PC-3 (cell line): ENCODE measurements at regions not wholly inside any gene's neighbourhood (a gene's known extent, or its start where the extent isn't known, plus 50 kb on each side); places are given as distances from the start of the nearest gene placed in this dataset.
A peak's percentile ranks its signal among the peaks of the same experiment; 100 is the strongest.

Experiments
- ATAC-seq: fragments of 200-7000 bp; cut with Tn5 transposase; 2 replicates; pipeline ENCODE4 v1.9.1; 2020; ENCODE audit warnings: mild to moderate bottlenecking, moderate library complexity
- BruUV-seq: library from RNA; stranded (reverse); fragments of 400-500 nt; replicated peaks from 2 replicates; lab custom pipeline; 2021; lab: Mats Ljungman, UMichigan
- CTCF ChIA-PET: fragments of 300-600 bp; sonication (Branson Sonifier 250); formaldehyde crosslinking; loops from one replicate; lab custom pipeline; 2022; ENCODE audit warnings: antibody characterized with exemption; lab: Charles Lee
- POLR2A ChIA-PET: fragments of 300-600 bp; sonication (Branson Sonifier 250); formaldehyde crosslinking; loops from one replicate; lab custom pipeline; 2022; ENCODE audit warnings: antibody characterized with exemption; ENCODE audit not compliant: unreplicated experiment; lab: Charles Lee
- DNase-seq: peaks from one replicate; pipeline ENCODE4 v3.0.0-alpha.2; 2015
- H2AFZ ChIP-seq: fragments of 300-600 bp; sonication (generic); 2 replicates; pipeline ENCODE4 v1.6.0; 2016; ENCODE audit warnings: antibody characterized with exemption, low read length
- H3F3A ChIP-seq: fragments of 300-600 bp; sonication (generic); one replicate; pipeline ENCODE4 v1.6.0; 2017; ENCODE audit warnings: antibody characterized with exemption, low read length, control low read depth, mild to moderate bottlenecking; ENCODE audit not compliant: unreplicated experiment
- H3K27ac ChIP-seq: fragments of 300-600 bp; sonication (generic); 2 replicates; pipeline ENCODE4 v1.5.1; 2016; ENCODE audit warnings: mild to moderate bottlenecking, low read length
- H3K27me3 ChIP-seq: fragments of 300-600 bp; sonication (generic); 2 replicates; pipeline ENCODE4 v1.6.1; 2016; ENCODE audit warnings: low read length, mixed read lengths
- H3K36me3 ChIP-seq: fragments of 300-600 bp; sonication (generic); 2 replicates; pipeline ENCODE4 v1.6.1; 2016; ENCODE audit warnings: low read depth, mixed run types, low read length, mixed read lengths
- H3K4me1 ChIP-seq: fragments of 300-600 bp; sonication (generic); 2 replicates; pipeline ENCODE4 v1.5.1; 2016; ENCODE audit warnings: low read length; ENCODE audit not compliant: insufficient read depth
- H3K4me2 ChIP-seq: fragments of 300-600 bp; sonication (generic); 2 replicates; pipeline ENCODE4 v1.6.0; 2016; ENCODE audit warnings: low read length
- H3K4me3 ChIP-seq: fragments of 300-600 bp; sonication (generic); 2 replicates; pipeline ENCODE4 v1.5.1; 2016; ENCODE audit warnings: mild to moderate bottlenecking, low read length, mixed read lengths
- H3K79me2 ChIP-seq: fragments of 300-600 bp; sonication (generic); 2 replicates; pipeline ENCODE4 v1.6.1; 2017; ENCODE audit warnings: low read length, mixed read lengths
- H3K9ac ChIP-seq: fragments of 300-600 bp; sonication (generic); 2 replicates; pipeline ENCODE4 v1.6.0; 2016; ENCODE audit warnings: mild to moderate bottlenecking, low read length
- H3K9me2 ChIP-seq: fragments of 300-600 bp; sonication (generic); replicated peaks from 2 replicates; pipeline ENCODE4 v1.6.1; 2016; ENCODE audit warnings: mixed run types, low read length, mixed read lengths
- H3K9me3 ChIP-seq: fragments of 300-600 bp; sonication (generic); 2 replicates; pipeline ENCODE4 v1.6.1; 2016; ENCODE audit warnings: low read length, mixed read lengths
- H4K20me1 ChIP-seq: fragments of 300-600 bp; sonication (generic); 2 replicates; pipeline ENCODE4 v1.6.1; 2016; ENCODE audit warnings: low read length, mixed read lengths
- CTCF ChIP-seq: fragments of 300-600 bp; sonication (generic); conservative IDR thresholded peaks from 2 replicates; pipeline ENCODE4 v1.5.1; 2017; ENCODE audit warnings: antibody characterized with exemption, low read depth, mild to moderate bottlenecking, low read length
- EZH2 ChIP-seq: fragments of 300-600 bp; sonication (generic); IDR thresholded peaks from one replicate; pipeline ENCODE4 v1.6.1; 2017; ENCODE audit warnings: antibody characterized with exemption, mild to moderate bottlenecking, low read length; ENCODE audit not compliant: unreplicated experiment
- EZH2phosphoT487 ChIP-seq: fragments of 300-600 bp; sonication (generic); IDR thresholded peaks from 2 replicates; pipeline ENCODE4 v1.6.1; 2018; ENCODE audit warnings: mild to moderate bottlenecking, antibody characterized with exemption, low read length, borderline replicate concordance
- intact Hi-C: fragments of 100-400 bp; cut with micrococcal nuclease; formaldehyde crosslinking; loops from 2 replicates; pipeline ENCODE4 v1.9.0; 2023

- ATAC-seq: peak; percentile 98
- H3K79me2 ChIP-seq: no peaks in the 10 kb centered on the region
- no TSS peak for BruUV-seq
- H4K20me1 ChIP-seq: no peaks in the 10 kb centered on the region
- no peak overlapping the region for H3K9ac ChIP-seq
- H3K4me2 ChIP-seq: peak overlapping the region; percentile 44
- H3K9me3 ChIP-seq: no peaks in the 10 kb centered on the region
- H3K4me1 ChIP-seq: peaks cover 15% of the 10 kb centered on the region
- no peaks in the 10 kb centered on the region for H3K9me2 ChIP-seq
- no peaks in the 10 kb centered on the region for H3K27me3 ChIP-seq
- H3F3A ChIP-seq: no peaks in the 10 kb centered on the region
- POLR2A ChIA-PET: no interaction called here
- TF ChIP-seq EZH2 (no peak), EZH2phosphoT487 (no peak), CTCF (no peak)
- H2AFZ ChIP-seq: no peak overlapping the region
- CTCF ChIA-PET: no interaction called here
- no peaks in the 10 kb centered on the region for H3K36me3 ChIP-seq
- peak overlapping the region; percentile 31 for H3K27ac ChIP-seq
- intact Hi-C loops: loop anchor here (2.0 kb wide), 1 partner anchor 18 kb away; no protein-coding TSS in a partner anchor
- no peak overlapping the region for H3K4me3 ChIP-seq
- peak; percentile 85 for DNase-seq
Measured at GRCh38 chr5:106940986-106941385, 729.8 kb downstream of the EFNA5 start.

DNA sequence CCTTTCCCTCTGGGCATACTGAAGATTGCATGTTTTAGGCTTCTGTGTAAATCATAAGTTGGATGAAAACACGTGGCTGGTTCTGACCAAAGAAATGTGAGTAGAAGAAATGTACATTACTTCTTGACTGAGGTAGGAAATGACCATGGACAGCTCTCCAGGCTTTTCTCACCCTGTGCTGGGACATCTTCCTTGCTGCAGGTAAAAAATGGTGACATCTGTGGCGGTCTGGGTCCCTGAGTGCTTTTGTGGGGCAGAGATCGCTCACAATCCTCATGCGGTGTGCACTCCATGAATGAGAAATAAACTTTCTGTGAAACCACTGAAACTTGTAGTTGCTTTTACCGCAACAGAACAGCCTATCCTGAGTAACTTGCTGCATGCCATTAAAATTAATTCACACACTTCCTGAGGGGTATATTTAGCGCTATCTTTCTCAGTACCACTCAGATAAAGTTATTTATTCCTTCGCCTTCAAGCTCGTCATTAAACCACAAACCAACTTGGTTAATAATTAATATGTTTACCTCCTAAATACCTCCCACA, 730.4 kb downstream of the EFNA5 start:
- Histone ChIP-seq H3K36me3 (no peaks in the 10 kb centered on the region), H3K4me2 (peak overlapping the region; percentile 44), H4K20me1 (no peaks in the 10 kb centered on the region), H3K9ac (no peak overlapping the region), H3K79me2 (no peaks in the 10 kb centered on the region), H3K27ac (peak overlapping the region; percentile 31), H2AFZ (no peak overlapping the region), H3K9me2 (no peaks in the 10 kb centered on the region), H3K4me3 (no peak overlapping the region), H3F3A (no peaks in the 10 kb centered on the region), H3K4me1 (peaks cover 15% of the 10 kb centered on the region), H3K27me3 (no peaks in the 10 kb centered on the region), H3K9me3 (no peaks in the 10 kb centered on the region)
- no peak for DNase-seq
- ChIA-PET POLR2A (no interaction called here), CTCF (no interaction called here)
- no TSS peak for BruUV-seq
- TF ChIP-seq EZH2: no peak
- intact Hi-C loops: loop anchor here (2.0 kb wide), 1 partner anchor 18 kb away; no protein-coding TSS in a partner anchor
- no peak for ATAC-seq

- Histone ChIP-seq H3K9me3 (no peaks in the 10 kb centered on the region), H4K20me1 (no peaks in the 10 kb centered on the region), H3K9ac (no peak overlapping the region), H3K4me1 (0 out of 2 replicates have a peak, but pooled peaks cover 4% of the 10 kb centered on the region), H3K9me2 (no peaks in the 10 kb centered on the region), H3K4me2 (no peak overlapping the region), H3F3A (no peaks in the 10 kb centered on the region), H3K27ac (no peak overlapping the region), H3K27me3 (no peaks in the 10 kb centered on the region), H3K4me3 (no peak overlapping the region), H2AFZ (no peak overlapping the region), H3K79me2 (no peaks in the 10 kb centered on the region), H3K36me3 (no peaks in the 10 kb centered on the region)
- ATAC-seq (peak; percentile 92), DNase-seq (peak; percentile 48)
- ChIA-PET POLR2A (no interaction called here), CTCF (no interaction called here)
- intact Hi-C loops: loop anchor here (2.0 to 10.0 kb wide), 2 partner anchors 17 to 751 kb away; partner anchors contain the start of gene EFNA5
- no TSS peak for BruUV-seq
- TF ChIP-seq CTCF (no peak), EZH2phosphoT487 (no peak), EZH2 (no peak)
Measured at GRCh38 chr5:106923409-106923808, 747.3 kb downstream of the EFNA5 start.
